Kidney epithelial cell (primary cell): ENCODE measurements at regions not wholly inside any gene's neighbourhood (a gene's known extent, or its start where the extent isn't known, plus 50 kb on each side); places are given as distances from the start of the nearest gene placed in this dataset.
"Not testable (repeated sequence)": the region's sequence is repeated elsewhere in the genome, so short reads cannot be mapped to it uniquely, and the experiment has no call there.

ENCODE experiments used
- DNase-seq: peaks from one replicate; pipeline ENCODE4 v3.0.0-alpha.2; 2010; ENCODE audit warnings: low read depth
- H3K27me3 ChIP-seq: 2 replicates; pipeline ENCODE4 v1.6.0; 2011; ENCODE audit warnings: low read length; ENCODE audit not compliant: control insufficient read depth, insufficient read depth
- H3K36me3 ChIP-seq: 2 replicates; pipeline ENCODE4 v1.5.1; 2011; ENCODE audit warnings: low read length; ENCODE audit not compliant: control insufficient read depth, insufficient read depth
- H3K4me3 ChIP-seq: 2 replicates; pipeline ENCODE4 v1.5.1; 2011; ENCODE audit warnings: low read depth, mild to moderate bottlenecking, control low read depth, low read length
- CTCF ChIP-seq: IDR thresholded peaks from 2 replicates; pipeline ENCODE4 v1.5.1; 2011; ENCODE audit warnings: mild to moderate bottlenecking, moderate library complexity, low read length, control low read depth, inconsistent platforms; ENCODE audit not compliant: insufficient read depth, poor library complexity, severe bottlenecking

DNA sequence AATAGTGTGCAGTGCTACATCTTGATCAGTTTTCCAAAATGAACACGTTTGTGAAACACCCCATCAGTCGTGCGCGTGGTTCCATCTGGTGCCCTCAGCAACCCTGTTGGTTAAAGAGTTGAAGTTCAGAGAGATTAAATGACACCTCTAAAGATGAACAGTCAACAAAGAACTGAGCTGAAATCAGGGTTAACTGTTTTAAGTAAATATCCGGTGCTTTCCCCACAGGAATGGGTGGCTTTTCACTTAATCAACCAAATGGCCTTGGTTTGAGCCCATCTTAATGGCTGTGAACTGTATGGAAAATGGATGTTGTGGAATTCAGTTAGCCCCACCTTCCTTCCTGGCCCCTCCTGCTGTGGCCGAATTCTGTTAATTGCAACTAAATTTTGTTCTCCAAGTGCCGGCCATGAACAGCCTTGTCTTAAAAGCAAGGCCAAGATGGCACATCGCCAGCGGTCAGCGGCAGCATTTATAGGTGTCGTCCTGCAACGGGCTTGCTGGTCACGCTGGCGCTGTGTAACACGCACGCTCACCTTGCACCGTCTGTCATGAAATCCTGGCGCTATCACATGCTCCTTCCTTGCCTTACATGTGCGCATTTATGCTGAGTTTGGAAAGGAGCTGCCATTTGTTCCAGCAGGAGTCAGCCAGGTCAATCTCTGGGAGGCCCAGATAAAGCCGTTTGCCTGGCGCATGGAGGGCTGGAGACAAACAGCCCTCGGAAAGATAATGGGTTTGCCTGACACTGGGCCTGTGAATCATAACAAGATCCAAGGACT, 164.5 kb downstream of the ERMARD start:
- H3K27me3 ChIP-seq: no peaks in the 10 kb centered on the region
- TF ChIP-seq CTCF: no peak
- H3K4me3 ChIP-seq: no peak overlapping the region
- DNase-seq: no peak
- no peaks in the 10 kb centered on the region for H3K36me3 ChIP-seq

GRCh38 chr6:169913745-169914144, 162.3 kb downstream of the ERMARD start:
- H3K36me3 ChIP-seq, H3K27me3 ChIP-seq, H3K4me3 ChIP-seq: not testable (repeated sequence)

GRCh38 chr6:169913096-169913638, 161.7 kb downstream of the ERMARD start:
- DNase-seq: no peak
- H3K4me3 ChIP-seq: no peak overlapping the region
- TF ChIP-seq CTCF: no peak
- H3K36me3 ChIP-seq: no peaks in the 10 kb centered on the region
- peaks cover 3% of the 10 kb centered on the region for H3K27me3 ChIP-seq

More at GRCh38 chr6:169913745-169914144, 162.3 kb downstream of the ERMARD start:
- not testable (repeated sequence) for DNase-seq

DNA sequence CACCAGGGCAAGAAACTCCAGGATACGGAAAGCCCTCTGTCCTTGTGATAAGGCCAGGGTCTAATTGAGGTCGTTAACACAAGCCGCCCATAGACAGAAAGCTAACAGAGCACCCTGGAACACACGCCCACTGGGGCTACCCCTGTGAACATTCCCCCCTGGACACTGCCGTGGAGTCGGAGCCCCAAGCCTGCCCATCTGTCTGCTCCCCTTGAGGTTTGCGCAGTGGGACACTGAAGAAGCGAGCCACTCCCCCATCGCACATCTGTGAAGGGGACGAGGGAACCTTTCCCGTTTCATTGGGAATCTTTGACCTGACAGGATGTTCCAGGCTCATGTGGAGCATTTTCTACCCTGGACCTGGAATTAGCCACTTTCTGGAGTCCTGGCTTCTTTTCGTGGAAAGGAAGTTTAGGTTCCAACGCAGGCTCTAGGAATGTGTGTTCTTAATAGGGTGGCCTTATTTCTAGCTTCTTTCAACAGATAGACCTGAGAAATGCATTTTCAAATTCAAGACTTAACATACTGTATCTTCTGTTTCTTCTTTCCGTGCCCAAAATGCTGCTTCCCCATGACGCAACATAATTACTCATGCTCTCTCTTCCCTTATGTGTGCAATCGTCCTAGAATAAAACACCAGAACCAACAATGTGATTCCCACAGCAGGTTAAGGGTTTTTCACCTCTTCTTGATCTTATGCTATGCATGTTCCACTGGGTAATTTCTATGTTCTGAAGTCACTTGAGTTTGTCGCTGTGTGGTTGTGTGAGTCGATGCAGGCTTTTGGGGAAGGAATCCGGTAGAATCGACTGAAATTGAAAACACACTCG, 161.1 kb downstream of the ERMARD start:
- peaks cover 5% of the 10 kb centered on the region for H3K27me3 ChIP-seq
- no peak for DNase-seq
- TF ChIP-seq CTCF: no peak
- H3K36me3 ChIP-seq: no peaks in the 10 kb centered on the region
- no peak overlapping the region for H3K4me3 ChIP-seq

GRCh38 chr6:169911264-169912263, 160.1 kb downstream of the ERMARD start:
- Histone ChIP-seq H3K36me3 (no peaks in the 10 kb centered on the region), H3K4me3 (no peak overlapping the region), H3K27me3 (peaks cover 5% of the 10 kb centered on the region)
- DNase-seq: no peak
- no peak for TF ChIP-seq CTCF
